ENCODE measurements at regions not wholly inside any gene's neighbourhood (a gene's known extent, or its start where the extent isn't known, plus 50 kb on each side); places are given as distances from the start of the nearest gene placed in this dataset.
"Not testable (repeated sequence)": the region's sequence is repeated elsewhere in the genome, so short reads cannot be mapped to it uniquely, and the experiment has no call there.

DNA sequence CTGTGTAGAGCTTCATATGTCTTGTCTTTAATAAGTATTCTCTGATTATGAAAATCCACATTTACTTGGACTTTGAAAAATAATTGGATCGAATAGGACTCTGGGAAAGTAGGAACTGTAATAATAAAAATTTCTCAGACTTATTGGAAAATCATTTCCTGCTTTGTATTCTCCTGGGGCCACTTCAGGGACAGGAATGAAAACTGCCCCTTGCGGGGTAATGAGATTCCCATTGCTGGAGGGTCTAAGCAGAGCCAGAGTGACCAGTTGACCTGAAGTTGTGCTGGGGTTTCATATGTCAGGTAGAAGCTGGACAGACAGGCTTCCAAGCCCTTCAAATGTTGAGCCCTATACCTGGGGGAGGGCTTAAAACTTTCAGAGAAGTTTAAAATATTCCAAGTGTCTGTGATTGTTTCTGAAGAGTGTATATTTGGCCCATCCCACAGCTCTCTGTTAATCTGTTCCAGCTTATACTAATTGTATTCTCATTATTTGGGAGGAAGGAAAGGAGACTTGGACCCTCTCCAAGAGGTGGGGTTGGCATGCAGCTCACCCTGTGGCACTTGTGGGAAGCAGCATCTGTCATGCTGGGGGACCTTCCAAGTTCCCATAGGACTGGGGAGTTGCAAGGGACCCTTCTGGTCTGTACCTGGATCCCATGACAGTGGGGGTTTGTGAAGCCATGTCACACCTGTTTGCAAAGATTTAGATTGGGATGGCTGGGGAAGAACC is 268.7 kb upstream of the ATP5MC3 start:
- DNase-seq = no peak

DNA sequence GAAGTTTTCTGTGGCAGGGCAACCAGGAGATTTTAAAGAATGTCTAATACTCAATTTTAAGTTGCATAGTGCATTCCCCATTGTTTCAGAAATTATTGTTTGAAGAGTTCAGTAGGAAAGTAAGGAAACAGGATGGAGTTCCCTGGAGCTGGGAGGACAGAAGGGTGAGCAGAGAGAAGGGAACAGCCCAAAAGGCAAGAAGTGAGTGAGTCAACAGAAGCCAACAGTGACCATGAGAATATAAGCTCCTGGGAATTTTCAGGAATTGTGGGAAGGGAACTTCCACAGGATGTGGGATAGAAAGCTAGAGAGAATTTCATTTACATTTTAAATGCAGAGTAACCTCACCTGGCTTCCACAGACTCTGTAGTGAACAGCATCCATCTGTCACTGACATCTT is 268.1 kb upstream of the ATP5MC3 start:
- no peak for DNase-seq

DNA sequence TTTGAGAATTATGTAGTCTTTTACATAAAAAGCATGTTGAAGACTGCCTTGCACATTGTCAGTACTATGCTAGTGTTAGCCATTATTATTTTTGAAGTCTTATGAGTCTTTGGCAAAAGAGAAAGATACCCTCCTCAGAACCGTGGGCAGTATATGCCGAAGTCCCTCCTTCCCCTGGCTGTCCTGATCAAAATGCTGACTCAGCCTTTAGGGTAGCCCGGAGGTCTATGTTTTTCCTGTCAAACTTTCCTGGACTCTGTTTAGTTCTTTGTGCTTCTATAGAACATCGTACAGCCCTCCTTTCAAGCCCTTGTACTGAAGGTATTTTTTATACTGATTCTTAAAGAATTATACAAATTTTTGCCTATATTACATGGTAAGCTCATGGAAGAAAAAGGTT is 264.7 kb upstream of the ATP5MC3 start:
- DNase-seq = no peak

DNA sequence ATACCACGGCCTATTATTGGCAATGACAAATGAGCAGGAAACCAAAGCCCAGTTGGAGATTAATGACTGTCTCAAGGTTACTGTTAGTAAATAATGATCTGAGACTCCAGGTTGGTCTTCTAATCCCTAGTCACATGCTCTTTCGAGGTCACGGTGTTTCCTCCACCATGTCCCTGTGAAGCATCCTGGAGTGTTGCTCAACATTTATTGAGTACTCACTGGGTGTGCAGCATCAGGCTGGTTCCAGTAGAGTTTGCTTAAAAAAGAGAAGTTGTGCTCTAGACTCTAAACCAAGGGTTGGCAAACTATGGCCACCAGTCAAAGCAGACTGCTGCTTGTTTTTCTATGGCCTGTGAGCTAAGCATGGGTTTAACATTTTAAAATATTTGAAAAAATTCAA is 263.8 kb upstream of the ATP5MC3 start:
- DNase-seq = no peak

DNA sequence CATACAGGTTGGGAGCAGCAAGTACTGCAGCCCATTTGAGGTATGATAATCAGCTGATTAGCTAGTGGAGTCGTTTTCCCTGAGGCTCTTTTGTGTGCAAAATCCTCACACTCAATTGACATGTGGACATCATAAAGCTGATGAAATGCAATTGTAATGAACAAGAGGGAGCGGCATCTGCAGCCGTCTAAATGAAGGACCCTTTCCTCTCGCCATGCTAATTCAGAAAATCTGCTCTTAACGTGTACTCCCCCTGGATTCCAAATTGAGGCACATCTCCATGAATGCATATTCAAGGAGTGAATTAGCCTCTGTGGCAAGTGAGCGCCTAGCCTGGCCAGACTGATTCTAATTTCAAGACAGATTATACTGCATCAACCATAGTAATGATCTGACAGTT is 260.9 kb upstream of the ATP5MC3 start:
- no peak for DNase-seq

DNA sequence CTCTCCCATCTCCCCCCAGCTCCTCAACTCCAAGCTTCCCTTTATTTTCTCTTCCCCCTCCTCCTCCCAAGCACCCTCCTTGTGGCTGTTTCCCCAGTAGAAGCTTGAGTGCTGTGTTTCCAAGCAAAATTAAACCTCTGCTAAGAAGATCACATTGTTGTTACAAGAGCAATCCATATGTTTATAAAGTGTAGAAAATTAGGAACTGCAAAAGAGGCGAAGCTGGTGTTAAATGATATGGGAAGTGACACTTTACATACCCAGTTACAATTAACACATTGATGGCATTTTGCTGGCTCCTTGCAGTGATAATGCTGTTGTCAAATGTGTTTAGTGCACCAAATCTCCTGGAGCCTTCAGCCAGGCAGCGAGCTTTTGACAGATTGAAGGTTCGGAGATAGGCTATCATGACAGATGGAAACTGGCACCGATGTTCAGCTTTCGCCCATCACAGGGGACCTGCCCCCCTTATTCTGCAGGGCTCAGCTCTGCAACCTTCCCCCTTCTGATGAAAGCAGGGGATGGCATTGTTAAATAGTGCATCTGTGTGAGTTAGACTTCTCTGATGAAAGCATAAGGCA is 259.8 kb upstream of the ATP5MC3 start:
- DNase-seq = no peak

DNA sequence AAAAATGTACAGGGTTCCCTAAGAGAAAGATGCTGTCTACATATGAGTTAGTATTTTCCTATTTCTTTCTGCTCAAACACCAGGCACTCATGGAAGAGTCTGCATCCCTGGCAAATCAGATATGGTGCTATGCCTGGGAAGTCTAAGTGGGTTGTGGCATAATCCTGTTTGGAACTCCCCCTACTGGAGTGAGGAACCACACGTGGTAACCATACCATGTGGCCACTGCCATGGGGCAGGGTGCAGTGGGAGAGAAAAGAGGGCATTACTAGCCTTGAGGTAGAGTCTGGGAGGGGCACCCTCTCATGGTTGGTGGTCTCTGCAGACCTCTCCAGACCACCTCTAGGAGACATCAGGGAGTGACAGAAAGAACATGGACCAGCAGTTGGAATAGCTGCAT is 257.9 kb upstream of the ATP5MC3 start:
- no peak for DNase-seq

DNA sequence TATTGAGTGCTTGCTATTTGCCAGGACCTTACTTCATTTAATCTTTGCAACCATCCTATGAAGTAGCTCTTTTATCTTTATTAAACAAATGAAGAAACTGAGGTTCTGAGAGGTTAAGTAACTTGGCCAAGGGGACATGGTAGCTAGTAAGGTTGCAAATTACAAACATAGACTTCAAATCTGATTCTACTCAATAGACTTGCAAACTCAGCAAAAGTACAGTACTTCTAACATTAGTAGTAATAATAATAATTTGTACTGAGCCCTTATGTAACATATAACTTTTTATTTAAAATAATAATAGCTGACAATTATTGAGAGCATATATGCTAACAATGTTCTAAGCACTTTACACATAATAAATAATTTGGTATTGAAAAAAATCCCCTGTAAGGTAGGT is 255.7 kb upstream of the ATP5MC3 start:
- DNase-seq = no peak

DNA sequence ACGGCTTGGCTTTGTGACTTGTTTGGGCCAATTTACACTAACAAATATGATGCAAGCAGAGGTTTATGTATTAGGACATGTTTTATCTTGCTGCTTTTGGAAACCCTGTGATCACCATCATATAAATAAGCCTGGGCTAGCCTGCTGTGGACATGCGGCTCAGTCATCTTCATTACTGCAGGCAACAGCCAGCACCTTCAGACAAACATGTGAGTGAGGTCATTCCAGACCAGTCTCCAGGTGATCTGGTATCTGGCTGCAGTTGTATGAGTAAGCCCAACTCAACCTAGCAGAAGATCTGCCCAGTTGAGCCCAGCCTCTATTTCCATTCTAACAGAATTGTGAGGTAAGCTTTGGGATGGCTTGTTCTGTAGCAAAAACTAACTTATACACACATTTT is 254.6 kb upstream of the ATP5MC3 start:
- DNase-seq = no peak

DNA sequence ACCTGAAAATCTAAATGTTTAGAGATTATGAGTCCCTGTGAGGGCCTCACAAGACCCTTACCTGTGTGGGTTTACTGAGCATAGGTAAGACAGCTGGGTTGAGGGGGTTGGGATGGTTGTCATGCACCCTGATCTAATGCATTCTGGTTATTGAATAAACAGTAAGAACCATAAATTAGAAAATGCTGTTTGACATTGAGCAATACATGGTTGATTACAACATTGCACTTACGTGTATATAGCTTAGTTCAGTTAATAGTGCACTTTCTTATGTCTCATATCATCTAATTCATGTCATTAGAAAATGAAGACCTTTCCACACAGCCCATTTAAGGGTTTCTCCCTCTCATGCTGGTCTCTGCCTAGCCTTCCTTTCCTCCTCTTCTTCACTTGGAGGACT is 253.5 kb upstream of the ATP5MC3 start:
- no peak for DNase-seq

DNA sequence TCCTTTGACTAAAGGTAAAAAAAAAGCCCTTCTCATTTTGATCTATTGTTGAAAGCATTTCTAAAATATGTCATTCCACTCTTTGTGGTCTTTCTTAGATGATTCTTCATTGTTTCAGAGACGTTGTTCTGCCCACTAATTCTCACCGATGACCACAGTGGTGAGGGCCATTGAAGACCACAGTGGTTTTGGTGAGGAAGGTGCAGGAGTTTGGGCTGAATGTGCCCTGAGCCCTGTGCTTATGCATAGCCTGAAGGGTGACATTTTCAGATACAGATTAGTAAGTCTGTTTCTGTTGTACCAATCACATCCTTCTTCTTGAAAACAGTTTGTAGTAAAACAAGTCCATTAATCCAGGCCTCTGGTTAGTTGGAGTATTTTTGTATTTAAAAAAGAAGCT is 251.3 kb upstream of the ATP5MC3 start:
- DNase-seq = no peak

DNA sequence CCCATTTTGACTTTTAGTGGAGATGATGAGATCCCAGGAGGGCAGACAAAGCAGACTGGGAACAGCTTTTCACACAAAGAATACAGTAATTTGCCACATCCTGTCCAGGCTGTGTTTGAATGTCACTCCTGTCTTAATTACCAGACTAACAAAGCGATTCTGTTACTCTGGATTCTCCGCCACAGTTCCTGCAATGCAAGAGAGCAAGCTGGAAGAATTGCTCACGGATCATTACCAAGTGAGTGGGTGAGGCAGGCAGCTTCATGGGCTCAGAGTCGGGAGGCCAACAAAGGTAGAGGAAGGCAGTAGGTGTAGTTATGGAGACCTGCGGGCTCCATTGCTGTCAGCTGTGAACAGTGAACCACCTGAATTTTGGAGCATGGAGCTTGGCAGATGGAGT is 250.5 kb upstream of the ATP5MC3 start:
- DNase-seq = no peak

DNA sequence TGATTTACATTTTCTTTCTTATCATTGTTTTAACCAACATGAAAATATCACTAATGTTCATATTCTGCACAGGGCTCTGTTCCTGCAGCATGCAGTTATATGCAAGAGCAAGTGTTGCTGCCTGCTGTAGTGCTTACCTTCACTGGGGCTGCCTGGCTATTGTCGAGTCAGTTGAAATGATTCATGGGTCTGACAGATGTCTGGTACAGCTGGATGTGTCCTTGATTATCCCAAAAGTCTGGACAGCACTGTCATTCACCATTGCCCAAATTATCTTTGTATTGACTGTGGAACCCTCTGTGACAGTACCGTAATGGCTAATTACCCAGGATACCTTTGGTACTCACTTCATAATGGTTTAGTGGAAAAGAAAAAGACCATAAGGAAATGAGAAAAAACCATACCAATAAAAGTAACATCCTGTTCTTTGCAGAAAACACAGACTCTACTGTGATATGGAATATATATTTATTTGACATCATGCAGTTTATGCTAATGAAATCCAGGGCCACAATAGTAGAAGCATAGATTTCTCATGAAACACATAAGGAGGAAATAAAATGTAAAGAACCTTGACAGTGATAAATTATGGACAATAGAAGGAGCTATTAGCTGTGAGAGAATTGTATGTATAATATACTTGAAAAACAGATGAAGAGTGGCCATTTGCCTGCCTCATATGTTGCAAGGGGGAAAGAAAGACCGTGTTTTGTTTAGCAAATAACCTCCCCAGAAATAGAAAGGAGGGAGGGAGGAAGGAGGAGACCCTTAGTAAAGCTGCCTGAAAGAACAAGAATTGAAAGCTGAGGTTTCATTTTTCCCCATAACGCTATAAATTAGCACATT is 249.8 kb upstream of the ATP5MC3 start:
- no peak for DNase-seq

DNA sequence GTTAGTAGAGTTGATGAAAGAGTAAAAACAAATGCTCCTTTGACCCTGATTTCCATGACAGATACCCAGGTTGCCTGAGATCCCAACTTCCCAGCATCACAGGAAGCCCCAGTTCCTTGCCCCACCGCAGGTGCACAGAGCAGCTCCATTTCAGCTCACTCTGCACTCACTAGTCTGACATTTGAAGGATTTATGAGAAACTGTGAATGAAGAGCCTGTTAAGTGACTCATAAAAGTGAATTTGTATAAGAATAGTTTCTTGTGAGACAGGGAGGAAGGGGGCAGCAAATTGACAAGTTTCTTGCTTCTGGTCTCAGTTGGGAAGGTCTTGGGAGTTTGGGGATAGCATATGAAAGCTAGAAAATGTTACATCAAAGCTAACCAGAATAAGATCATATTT is 248.7 kb upstream of the ATP5MC3 start:
- no peak for DNase-seq

DNA sequence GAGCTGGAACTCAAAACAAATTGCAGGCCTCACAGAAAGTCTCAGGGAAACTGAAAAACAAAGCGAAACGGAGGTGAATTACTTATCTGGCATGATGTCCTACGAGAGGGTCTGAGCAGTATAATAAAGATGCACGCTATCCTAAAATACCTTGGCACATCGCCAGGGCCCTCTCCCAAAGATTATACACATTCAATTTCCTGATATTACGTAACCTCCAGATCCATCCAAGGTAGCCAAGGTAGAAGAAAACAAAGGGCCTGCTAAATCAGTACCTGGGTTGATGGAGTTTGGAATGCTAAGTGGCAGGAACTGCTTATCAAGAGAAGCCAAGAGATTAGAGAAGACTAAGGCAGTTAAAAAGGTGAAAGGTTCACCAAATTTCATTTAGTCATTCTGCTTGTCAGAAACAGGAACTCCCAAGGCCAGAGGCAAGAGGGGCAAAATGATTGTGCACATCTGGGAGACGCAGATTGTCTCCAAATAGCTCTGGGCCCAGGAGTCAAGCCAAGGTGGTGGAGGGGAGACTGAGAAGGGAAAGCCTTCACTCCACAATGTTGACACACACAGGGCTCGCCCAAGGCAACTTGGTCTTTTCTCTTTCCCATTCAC is 236.8 kb upstream of the ATP5MC3 start:
- no peak for DNase-seq

DNA sequence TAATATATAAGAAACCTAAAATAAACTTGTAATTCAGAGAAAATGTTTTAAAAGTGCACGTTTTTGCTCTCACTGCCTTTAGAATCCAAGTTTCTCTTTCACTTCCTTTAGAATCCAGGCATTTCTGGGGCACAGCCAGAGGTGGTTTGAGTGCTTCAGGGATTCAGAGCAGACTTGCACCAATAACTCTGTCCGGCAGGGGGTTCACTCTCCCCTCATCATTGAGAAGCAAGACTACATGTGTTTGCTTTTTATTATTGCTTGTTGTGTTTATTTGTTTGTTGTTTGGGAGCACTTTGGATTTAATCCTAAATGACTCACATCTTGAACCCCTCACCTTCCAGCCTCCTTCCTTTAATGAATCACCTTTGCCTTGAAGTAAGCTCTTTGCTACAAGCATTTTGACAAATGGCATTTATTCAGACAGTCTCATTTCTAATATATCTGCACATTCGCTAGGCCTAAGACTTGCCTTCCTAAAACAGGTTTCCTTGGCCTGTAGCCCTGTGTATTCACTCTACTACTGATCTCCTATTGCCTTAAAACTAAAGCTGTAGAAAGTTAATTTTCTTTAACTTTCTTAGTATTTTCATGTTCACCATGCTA is 233.5 kb upstream of the ATP5MC3 start:
- DNase-seq = no peak

DNA sequence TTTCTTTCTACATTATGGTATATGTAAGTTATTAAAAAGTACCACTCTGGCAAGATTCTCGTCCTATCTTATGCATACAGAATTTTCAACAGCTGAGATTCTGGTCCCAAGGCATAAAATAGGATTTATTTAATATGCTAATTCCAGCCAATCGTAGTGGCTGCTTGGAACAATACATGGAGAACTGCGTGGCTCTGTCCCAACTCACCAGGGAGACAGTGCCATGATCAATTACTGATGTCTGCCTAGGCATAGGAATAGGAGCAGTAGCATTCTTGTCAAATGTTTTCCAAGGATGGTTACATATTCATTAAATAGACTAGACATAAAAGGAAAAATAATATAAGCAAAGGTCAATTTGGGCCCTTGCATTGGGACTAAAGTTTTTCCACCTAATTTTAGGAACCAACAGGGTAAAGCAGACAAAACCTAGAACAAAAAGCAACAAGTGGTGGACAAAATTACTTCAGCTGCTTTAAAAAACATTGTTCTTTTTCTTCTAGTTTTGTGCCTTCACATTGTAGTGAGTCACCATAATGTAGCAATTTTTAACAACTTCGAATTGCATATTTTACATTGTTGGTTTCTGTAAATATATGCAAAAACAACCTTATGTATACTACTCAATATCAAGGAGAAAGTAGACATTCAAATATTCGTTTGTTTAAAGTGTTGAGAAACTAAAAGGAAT is 232.8 kb upstream of the ATP5MC3 start:
- no peak for DNase-seq

DNA sequence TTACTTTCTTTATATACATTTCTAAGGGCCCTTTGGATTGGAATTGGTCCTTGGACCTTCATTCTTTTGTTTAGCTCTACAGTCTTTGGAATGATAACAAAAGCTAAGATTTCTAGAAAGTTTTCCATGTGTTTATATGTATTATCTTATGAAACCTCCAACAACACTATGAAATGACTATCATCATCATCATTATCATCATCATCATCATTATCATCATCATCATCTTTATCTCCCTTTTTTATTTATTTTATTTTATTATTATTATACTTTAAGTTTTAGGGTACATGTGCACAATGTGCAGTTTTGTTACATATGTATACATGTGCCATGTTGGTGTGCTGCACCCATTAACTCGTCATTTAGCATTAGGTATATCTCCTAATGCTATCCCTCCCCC is 229.4 kb upstream of the ATP5MC3 start:
- not testable (repeated sequence) for DNase-seq

DNA sequence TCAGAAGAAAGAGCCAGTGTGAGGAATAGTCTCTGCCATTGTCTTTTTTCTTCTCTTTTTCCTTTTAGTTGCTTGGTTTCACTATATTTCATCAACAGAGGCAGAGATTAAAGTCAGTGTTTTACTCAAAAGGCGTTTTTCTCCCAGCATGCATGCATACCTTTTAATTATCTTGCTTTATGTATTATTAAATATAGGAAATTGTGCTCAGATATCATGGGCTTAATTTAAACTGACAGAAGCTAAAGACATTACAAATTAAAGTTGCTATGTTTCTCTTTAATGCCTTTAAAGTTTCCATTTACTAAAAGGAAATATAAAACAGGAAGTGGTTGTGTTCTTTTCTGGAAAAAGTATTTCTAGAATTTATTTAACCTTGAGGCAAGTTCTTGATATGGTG is 223.3 kb upstream of the ATP5MC3 start:
- no peak for DNase-seq

DNA sequence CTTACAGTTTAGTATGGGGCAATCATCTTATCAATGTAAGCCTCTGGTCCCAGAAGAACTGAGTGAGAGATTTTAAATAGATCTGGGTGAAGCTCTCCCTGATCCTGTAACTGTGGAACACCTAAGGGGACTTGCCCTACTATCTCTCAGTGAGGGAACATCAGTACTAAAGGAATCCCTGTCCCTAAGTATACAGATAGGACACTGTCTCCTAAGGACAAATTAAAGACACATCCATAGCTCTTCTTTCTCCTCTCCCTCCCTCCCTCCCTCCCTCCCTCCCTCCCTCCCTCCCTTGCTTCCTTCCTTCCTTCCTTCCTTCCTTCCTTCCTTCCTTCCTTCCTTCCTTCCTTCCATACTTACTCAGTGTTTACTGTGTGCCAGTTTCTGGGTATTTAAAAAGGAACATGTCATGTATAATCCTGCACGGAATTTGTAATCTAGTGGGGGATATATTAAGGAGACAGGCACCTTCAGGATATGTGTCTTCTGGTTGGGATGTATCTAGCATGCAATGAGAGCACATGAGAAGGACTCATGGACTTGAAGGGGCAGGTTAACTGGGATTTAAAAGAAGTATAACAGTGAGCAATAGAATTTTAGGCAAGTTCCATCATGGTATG is 222.2 kb upstream of the ATP5MC3 start:
- DNase-seq = no peak

DNA sequence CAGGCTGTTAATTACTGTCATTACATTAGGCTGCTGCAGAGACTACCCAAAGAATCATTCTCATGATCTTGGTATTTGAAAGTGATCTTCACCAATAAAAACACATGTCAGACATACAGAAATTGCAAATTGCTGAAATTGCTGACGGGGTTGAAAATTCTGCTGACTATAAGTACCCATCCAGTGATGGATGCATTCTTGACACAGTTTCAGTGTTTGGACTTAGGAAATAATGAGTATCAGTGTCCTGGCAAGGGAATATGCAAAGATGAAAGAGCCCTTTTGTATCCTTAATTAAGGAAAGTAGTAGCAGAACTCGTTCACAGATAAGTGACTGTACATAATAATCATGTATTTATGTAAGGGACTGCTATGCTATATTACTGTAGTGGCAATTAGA is 221.1 kb upstream of the ATP5MC3 start:
- DNase-seq = no peak

DNA sequence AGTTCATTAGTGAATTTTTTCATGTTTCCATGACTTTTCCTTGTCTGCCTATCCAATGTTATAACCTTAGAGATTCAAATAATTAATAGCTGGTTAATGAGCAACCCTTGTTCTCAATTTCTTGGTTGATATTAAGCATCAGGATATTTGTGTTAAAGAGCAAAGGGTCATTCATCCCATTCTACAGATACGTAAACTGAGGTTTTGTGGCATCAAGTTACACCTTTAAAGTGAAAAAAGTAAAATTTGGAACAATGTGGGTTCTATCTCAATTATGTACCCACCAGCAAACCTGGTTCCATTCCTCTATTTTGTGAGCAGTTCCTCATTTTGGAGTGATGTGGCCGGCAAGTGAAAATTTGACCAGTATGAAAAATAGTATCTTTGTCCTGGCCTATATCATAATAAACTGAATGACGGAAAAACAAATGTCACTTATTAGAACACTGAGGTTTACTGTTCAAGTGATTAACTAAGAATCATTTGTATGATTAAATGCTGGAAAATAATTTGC is 220.5 kb upstream of the ATP5MC3 start:
- no peak for DNase-seq
